DMS153 treated with DMSO at 0.1 percent for 48 hours (cell line): ENCODE measurements at regions not wholly inside any gene's neighbourhood (a gene's known extent, or its start where the extent isn't known, plus 50 kb on each side); places are given as distances from the start of the nearest gene placed in this dataset.

Source experiments
- DNase-seq: peaks from one replicate; lab custom pipeline; 2025; ENCODE audit not compliant: unreplicated experiment; lab: John Stamatoyannopoulos, UW

DNA sequence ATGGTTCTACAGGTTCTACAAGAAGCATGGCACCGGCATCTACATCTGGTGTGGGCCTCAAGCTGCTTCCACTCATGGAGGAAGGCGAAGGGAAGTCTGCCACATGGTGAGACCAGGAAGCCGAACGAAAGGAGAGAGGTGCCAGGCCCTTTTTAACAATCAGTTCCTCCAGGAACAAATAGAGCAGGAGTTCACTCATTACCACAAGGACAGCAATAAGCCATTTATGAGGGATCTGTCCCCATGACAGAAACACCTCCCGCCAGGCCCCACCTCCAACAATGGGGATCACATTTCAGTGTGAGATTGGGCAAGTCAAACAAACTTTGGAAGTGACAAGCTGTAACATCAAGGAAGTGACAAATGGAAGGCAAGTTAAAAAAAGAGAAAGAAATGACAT lies 95.5 kb upstream of the PTPN3 start:
- no peak for DNase-seq

DNA sequence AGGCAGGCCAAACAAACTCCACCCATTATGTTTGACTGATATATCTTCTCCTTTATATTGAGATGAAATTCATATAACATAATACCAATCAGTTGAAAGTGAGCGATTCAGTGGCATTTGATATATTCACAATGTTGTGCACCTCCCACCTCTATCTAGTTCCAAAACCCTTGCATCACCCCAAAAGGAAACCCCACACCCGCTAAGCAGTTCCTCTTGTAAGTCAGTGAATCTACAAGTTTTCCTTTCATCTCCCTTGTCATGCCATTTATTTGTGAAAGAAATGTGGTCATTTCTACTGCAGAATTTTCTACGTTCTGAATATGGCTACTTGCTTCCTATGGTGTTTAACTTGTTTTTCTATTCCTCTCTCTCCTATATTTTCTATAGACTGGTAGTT lies 99.4 kb upstream of the PTPN3 start:
- no peak for DNase-seq

GRCh38 chr9:109599131-109599530 lies 101.0 kb upstream of the PTPN3 start:
- no peak for DNase-seq

GRCh38 chr9:109599711-109600110 lies 101.6 kb upstream of the PTPN3 start:
- DNase-seq: no peak

GRCh38 chr9:109600142-109600541 lies 102.0 kb upstream of the PTPN3 start:
- no peak for DNase-seq

- no peak for DNase-seq
Measured at GRCh38 chr9:109601181-109601580, 103.1 kb upstream of the PTPN3 start.

DNA sequence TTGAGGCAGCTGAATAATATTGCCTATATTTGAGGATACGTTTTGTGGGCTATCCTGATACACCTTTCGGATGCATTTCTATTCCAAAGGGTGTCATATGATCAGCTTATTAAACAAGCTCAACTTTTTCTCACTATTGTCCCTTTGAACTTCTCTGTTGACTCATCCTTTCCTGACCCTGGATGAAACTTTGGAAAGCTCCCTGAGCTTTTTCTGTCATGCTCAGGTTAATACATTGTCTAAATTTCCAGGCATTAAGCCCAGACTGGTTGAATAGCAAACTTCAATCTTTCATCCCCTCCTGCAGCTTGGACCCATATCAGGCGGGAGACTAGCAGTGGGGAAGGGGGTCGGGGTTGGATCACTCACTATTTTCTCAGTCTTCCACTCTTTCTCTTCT lies 104.9 kb upstream of the PTPN3 start:
- no peak for DNase-seq

DNA sequence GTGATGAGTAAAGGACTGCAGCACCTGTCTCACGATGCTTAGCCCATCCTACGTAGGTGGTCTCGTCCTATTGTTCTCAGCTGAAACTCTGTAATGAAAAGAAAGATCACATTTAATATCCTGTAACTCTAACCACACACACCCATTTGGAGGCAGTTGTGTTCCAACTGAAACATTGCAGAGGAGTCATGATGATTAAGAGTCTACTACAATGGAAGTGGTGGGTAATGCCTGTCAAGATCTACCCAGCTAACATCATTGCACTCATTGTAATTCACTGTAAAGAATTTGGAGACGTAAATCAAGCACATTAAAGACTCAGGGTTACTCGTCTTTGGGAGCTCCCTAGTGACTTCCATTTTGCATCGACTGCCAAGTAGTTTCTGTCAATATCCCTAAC lies 106.0 kb upstream of the PTPN3 start:
- no peak for DNase-seq

GRCh38 chr9:109604781-109605180 lies 106.7 kb upstream of the PTPN3 start:
- DNase-seq: no peak

DNA sequence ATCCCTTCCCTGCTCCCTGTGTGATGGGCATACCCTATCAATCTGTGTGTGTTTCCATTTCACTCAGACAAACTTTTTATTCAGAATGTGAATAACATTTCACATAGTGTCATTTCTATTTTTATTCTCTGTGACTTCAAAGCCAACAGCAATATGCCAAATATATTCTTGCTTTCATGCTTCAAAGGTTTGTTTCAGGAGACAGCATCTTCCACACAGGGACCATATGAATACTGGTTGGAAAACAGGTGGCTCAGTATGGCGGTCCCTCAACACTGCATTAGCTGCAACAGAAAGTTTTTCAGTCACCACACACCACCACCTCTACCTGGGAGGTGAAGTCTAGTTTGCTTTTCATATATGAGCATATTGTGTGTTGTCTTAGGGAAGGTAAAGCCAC lies 111.0 kb upstream of the PTPN3 start:
- DNase-seq: no peak

- no peak for DNase-seq
Measured at GRCh38 chr9:109616571-109617120, 118.5 kb upstream of the PTPN3 start.

DNA sequence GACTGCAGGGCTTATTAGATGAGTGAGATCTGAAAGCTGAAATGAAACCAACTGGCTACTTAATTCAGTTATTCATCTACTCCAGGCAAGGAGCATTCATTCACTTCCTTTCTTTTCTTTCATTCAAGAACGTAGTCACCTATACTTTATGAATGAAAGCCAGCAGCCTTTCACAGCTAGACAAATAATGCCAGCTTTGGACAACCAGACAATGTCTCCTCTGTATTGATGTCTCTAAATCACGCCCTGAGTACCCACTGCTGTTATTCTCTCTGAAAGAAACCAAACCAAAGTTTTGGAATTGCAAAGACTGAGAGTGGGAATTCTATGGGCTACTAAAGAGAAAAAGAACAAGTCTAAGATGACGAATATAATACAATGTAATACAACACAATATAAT lies 121.2 kb upstream of the PTPN3 start:
- no peak for DNase-seq

- DNase-seq: no peak
Measured at GRCh38 chr9:109624143-109624542, 126.0 kb upstream of the PTPN3 start.

DNA sequence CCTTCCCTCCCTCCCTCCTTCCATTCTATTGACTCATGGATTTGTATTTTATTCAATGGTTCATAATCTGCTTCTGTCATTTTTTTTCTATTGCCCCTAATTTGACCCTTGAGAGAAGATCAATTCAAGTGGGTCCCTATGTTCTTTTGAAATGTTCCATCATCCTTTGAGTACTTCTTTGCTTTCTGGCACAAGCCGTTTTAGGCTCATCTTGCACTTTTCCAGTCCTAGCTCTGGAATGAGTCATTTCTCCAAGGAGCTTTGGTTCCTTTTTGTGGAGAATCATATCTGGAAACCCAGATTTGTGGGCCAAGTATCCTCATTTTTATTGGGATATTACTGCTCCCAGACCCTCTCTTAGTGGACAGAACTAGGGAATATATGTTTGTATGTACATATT lies 126.8 kb upstream of the PTPN3 start:
- no peak for DNase-seq

DNA sequence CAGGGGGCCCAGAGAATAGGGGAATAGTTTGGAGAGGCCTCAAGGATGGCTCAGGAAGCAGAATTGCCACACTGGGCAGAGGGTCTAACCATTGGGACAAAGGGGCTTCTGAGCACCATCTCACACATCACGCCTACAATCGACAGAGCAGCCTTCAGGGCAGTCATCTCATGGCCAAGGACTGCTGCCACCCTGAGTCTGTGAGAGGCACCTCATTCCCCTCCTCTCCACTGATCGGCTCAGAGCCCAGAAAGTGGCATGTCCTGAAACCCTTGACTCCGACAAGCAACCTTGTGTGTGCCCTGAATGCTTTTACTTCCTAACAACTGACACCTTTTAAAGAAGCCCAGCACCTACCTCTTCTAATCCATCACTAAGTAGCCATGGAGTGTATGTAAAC lies 128.9 kb upstream of the PTPN3 start:
- DNase-seq: no peak

DNA sequence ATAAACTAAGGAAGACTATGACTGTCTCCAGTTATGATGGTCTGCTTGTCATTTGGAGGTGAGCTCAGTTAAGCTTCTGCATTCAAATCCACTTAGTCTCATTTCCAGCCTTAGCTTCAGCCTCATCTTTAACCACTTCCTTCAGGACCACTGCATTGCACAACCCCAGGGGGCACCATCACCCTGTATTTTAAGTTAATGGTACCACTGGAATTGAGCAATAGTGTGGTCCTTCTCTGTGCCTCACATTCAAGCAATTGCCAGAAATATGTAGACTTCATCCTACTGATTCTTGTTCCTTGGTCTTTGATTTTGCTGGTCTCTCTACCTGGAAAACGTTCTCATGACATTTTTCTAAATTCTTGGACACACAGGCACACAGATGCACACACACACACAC lies 131.5 kb upstream of the PTPN3 start:
- no peak for DNase-seq

- DNase-seq: no peak
Measured at GRCh38 chr9:109632817-109633216, 134.7 kb upstream of the PTPN3 start.

GRCh38 chr9:109639674-109640579 lies 140.1 kb upstream of the PALM2AKAP2 start:
- peak; percentile 79 for DNase-seq

DNA sequence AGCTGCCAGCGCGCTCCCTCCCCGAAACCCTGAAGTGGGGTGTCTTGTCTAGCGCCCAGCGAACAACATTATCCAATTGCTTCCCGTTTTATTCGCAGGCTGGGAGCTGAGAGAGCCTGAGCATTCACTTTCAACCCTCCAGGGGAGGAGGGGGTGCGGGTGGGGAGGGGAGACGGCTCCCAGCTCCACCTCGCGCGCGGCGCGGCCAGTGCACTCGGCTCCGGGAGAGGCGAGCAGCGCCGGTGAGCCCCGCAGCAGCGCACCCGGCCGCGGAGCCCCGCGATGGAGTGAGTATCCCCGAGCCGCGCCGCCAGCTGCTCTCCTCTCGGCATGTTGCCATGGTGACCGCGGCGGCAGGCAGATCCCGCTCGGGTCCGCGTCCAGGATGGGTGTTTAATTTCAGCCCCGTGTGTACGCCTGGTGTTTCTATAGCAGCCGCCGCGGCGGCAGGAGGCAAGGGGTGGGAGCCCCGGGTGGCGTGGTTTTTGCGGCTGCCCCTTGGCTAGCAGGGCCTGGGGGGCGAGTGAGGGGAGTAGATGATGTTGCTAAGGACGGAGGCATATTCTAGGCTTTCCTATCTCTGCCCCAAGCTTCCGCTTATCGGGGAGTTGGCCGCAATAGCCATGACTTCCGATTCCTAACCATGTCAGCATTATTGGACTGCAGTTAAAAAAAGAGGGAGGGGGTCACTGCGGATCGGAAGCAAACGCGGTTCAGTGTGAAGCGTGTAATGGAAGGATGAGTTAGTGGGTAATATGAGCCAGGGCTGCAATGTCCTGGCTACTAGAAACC lies 139.2 kb upstream of the PALM2AKAP2 start:
- peak; percentile 76 for DNase-seq

DNA sequence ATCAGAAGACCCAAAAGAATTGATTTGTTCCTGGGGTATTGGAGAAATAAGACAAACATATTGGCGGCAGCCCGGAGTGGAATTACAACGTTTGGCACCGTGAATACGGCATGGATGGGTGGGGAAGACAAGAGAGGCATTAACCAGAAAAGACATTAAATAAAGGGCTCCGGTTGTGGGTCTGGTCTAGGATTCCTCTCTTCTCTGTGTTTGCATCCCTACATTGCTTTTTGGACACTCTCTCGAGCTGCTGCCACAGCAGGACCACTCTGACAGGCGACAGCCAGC lies 138.7 kb upstream of the PALM2AKAP2 start:
- no peak for DNase-seq

DNA sequence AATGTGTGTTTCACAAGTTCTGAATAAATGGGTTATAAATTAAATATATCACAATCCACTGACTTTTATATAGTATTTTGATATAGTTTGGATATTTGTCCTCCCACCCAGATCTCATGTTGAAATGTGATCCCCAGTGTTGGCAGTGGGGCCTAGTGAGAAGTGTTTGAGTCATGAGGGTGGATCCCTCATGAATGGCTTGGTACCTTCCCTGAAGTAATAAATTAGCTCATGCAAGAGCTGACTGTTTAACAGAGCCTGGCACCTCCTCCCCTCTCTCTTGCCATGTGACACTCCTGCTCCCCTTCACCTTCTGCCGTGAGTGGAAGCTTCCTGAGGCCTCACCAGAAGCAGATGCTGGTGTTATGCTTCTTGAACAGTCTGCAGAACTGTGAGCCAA lies 127.9 kb upstream of the PALM2AKAP2 start:
- DNase-seq: no peak

DNA sequence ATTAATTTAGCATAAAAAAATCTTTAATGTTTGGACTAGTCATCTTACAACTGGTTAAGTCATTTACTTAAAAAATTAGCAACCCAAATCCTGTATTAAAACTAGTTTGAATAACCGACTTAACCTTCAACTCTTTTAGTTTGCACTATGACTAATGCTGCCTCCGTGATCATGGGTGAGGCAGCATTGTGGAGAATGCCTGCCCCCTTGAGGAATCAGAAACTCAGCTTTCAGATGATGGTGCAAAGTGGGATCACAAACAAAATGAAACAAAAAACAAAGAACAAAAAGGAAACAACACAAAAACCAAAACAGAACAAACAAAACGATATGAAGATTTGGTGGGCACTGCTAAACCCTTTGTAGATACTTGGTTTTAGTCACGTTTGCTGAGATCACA lies 127.0 kb upstream of the PALM2AKAP2 start:
- DNase-seq: no peak
